ENCODE measurements at regions not wholly inside any gene's neighbourhood (a gene's known extent, or its start where the extent isn't known, plus 50 kb on each side); places are given as distances from the start of the nearest gene placed in this dataset.

GRCh38 chr13:79749984-79750551 lies 269.1 kb downstream of the NDFIP2 start:
- DNase-seq: no peak

GRCh38 chr13:79749566-79749965 lies 268.6 kb downstream of the NDFIP2 start:
- DNase-seq: no peak

GRCh38 chr13:79745081-79745480 lies 264.1 kb downstream of the NDFIP2 start:
- DNase-seq: no peak

GRCh38 chr13:79742923-79743322 lies 262.0 kb downstream of the NDFIP2 start:
- DNase-seq: no peak

GRCh38 chr13:79740991-79741390 lies 260.0 kb downstream of the NDFIP2 start:
- DNase-seq: no peak

- no peak for DNase-seq
Observed at GRCh38 chr13:79736356-79736755, 255.4 kb downstream of the NDFIP2 start.

GRCh38 chr13:79735228-79735627 lies 254.3 kb downstream of the NDFIP2 start:
- no peak for DNase-seq

GRCh38 chr13:79727086-79727485 lies 246.1 kb downstream of the NDFIP2 start:
- DNase-seq: no peak

GRCh38 chr13:79725841-79726240 lies 244.9 kb downstream of the NDFIP2 start:
- DNase-seq: no peak

GRCh38 chr13:79724348-79725103 lies 243.6 kb downstream of the NDFIP2 start:
- DNase-seq: no peak

GRCh38 chr13:79723519-79724024 lies 242.6 kb downstream of the NDFIP2 start:
- no peak for DNase-seq

- no peak for DNase-seq
Observed at GRCh38 chr13:79722885-79723445, 242.0 kb downstream of the NDFIP2 start.

- no peak for DNase-seq
Observed at GRCh38 chr13:79716191-79716590, 235.2 kb downstream of the NDFIP2 start.

GRCh38 chr13:79711631-79712030 lies 230.7 kb downstream of the NDFIP2 start:
- DNase-seq: no peak

- no peak for DNase-seq
Observed at GRCh38 chr13:79710376-79710775, 229.4 kb downstream of the NDFIP2 start.

GRCh38 chr13:79709471-79709870 lies 228.5 kb downstream of the NDFIP2 start:
- no peak for DNase-seq

GRCh38 chr13:79703772-79704171 lies 222.8 kb downstream of the NDFIP2 start:
- DNase-seq: no peak

GRCh38 chr13:79695754-79696153 lies 214.8 kb downstream of the NDFIP2 start:
- no peak for DNase-seq

- DNase-seq: no peak
Observed at GRCh38 chr13:79692846-79693245, 211.9 kb downstream of the NDFIP2 start.

GRCh38 chr13:79691826-79692225 lies 210.9 kb downstream of the NDFIP2 start:
- no peak for DNase-seq

GRCh38 chr13:79688741-79689140 lies 207.8 kb downstream of the NDFIP2 start:
- DNase-seq: no peak

GRCh38 chr13:79686441-79686840 lies 205.5 kb downstream of the NDFIP2 start:
- no peak for DNase-seq

GRCh38 chr13:79684371-79684770 lies 203.4 kb downstream of the NDFIP2 start:
- no peak for DNase-seq

GRCh38 chr13:79682164-79682563 lies 201.2 kb downstream of the NDFIP2 start:
- DNase-seq: no peak

All from activated CD4-positive, alpha-beta T cell treated with anti-CD3 and anti-CD28 coated beads for 1 hour (primary cell).